ENCODE measurements at regions not wholly inside any gene's neighbourhood (a gene's known extent, or its start where the extent isn't known, plus 50 kb on each side); places are given as distances from the start of the nearest gene placed in this dataset.

DNA sequence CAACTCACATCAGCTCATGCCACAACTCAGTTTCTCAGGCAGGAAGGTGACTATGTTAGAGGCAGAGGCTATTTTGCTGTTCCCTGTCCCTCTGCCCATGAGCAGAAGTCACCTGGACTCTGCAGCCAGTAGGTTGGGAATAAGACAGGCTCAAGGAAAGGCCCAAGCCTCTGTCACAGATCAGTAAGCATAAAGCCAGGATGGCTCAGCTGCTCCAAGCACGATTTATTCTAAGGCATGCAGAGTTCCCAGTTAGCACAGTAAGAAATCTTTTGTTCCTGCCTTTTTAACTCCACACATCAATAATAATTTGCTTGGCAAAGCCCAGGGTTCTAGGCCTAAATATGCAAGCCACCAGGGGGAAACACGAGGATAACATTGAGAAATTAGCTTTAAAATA, 249.0 kb upstream of the ADRA1B start:
- TF ChIP-seq, protein P1, sequence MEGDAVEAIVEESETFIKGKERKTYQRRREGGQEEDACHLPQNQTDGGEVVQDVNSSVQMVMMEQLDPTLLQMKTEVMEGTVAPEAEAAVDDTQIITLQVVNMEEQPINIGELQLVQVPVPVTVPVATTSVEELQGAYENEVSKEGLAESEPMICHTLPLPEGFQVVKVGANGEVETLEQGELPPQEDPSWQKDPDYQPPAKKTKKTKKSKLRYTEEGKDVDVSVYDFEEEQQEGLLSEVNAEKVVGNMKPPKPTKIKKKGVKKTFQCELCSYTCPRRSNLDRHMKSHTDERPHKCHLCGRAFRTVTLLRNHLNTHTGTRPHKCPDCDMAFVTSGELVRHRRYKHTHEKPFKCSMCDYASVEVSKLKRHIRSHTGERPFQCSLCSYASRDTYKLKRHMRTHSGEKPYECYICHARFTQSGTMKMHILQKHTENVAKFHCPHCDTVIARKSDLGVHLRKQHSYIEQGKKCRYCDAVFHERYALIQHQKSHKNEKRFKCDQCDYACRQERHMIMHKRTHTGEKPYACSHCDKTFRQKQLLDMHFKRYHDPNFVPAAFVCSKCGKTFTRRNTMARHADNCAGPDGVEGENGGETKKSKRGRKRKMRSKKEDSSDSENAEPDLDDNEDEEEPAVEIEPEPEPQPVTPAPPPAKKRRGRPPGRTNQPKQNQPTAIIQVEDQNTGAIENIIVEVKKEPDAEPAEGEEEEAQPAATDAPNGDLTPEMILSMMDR (IDR thresholded peaks at IDR 0.05; ENCODE audit: borderline replicate concordance, extremely low read depth, low read length, poor library complexity, severe bottlenecking), result no peak
- TF ChIP-seq EZH2 (IDR thresholded peaks at IDR 0.05; ENCODE audit: borderline replicate concordance, low read depth, low read length, severe bottlenecking), result no peak
